ENCODE measurements at regions not wholly inside any gene's neighbourhood (a gene's known extent, or its start where the extent isn't known, plus 50 kb on each side); places are given as distances from the start of the nearest gene placed in this dataset.

DNA sequence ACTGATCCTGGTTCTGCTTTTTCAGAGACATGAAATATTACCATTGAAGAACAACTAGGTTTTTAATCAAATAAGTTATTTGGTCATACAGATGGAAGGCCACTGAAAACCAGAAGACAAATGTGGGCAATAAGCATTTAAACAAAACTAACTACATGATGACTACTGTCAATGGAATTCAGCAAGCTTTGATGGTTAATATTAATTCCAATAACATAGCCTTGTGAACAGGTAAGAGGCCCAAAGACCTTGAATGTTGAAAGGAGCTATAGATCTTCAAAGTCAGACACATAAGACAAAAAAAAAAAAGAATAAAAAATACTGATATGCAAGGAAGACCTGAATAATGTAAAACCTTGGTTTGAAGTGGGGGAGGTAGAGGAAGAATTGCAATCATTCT, 1955.6 kb upstream of the CELF4 start:
- DNase-seq (ENCODE audit: low read depth) = no peak

DNA sequence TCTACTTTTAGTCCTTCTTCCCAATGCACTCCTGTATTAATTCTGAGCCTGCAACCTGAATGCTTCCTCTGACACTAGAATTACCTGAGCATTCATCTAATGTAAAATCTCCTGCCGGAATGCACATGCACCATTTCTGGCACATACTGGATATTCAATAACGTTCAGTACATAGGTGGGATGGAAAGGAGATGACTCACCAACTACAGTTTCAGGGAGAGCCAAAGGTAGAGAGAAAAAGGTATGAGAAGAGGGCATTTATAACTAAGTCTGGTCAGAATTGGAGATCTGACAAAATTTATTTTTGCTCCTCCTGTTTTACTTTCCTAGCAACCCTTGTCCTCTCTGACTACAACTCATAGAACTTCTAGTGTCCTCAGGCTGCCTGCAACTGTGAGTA, 1954.1 kb upstream of the CELF4 start:
- no peak for DNase-seq (ENCODE audit: low read depth)

DNA sequence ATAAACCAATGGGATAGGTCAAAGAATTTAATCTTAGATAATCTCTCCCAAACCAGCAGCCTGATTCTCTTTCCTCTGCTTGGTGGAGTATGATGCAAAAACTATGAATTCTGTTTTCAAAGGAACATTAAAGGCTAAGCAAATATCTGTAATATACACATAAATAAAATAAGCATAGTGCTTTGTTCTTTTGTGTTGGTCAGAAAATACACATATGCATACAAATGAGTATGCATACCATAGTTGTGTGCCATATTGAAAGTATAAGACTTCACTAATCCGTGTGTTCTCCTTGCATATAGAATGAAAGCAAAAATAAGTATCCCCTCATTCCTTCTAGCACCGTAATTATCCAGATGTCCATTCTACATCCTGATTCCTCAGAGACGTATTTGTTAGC, 1949.7 kb upstream of the CELF4 start:
- no peak for DNase-seq (ENCODE audit: low read depth)

DNA sequence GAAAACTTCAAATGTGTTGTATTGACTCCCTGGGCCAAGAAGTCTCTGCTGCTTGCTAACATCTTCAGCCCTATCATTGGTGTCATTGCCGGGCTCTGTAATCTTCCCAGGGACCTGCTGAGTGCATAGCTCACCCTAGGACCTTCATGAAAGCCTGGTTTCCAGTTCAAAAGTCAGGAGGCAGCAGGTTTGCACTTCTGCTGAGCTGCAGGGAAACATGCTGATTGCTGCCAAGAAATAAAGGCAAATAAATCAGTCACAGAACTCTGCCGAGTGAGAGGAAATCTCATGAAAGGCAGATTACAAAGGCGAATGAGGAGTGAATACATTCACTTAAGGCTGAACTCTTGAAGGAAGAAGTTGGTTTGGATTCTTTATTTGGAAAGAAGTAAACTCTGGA, 1947.6 kb upstream of the CELF4 start:
- DNase-seq (ENCODE audit: low read depth) = no peak

DNA sequence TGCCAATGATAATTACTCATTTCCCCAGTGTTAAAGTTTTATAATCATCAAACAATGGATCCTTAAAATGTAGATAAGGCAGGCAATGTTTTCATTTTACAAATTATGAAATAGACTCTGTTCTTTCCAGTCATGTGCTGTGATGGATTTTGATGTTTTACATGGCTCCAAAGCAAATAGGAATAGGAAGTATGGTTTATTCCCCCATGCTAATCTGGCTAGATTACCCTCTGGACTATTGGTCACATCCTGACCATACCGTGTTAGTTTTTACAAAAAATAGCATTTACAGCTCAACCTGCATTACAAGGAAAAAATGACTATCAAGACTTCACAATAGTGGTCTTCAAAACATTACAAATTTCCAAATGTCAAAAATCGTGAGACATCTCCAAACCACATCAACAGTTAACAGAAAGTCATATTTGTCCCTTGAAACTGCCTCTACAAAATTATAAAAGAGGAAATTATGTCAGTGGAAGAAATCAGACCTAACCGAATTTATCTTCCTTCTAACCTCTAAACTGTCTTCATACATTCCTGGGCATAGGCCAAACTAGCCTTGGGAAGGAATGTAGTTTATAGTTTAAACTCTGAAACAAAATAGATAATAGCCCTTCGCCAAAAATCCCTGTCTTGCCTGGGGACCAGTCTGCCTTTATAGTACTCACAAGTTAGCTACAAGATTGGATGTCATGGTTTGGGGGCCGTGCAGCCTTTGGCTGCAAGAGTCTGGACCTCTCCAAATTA, 1941.2 kb upstream of the CELF4 start:
- no peak for DNase-seq (ENCODE audit: low read depth)

DNA sequence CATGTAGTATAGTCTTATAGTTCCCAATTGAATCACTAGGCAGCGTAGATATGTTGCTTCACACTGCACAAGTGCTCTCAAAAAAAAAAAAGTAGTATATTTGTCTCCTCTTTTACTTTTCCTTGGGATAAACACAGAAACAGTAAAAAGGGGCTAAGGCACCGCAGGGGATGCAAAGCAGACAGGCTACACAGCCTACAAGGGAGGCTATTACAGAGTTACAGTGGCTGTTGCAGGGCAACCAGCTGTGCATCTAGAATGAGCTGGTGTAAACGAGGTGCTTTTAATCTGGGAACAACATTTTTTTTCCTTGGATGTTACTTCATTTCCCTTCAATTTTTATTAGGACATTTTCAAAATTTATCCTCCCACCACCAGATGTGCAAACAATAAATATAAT, 1934.7 kb upstream of the CELF4 start:
- no peak for DNase-seq (ENCODE audit: low read depth)

DNA sequence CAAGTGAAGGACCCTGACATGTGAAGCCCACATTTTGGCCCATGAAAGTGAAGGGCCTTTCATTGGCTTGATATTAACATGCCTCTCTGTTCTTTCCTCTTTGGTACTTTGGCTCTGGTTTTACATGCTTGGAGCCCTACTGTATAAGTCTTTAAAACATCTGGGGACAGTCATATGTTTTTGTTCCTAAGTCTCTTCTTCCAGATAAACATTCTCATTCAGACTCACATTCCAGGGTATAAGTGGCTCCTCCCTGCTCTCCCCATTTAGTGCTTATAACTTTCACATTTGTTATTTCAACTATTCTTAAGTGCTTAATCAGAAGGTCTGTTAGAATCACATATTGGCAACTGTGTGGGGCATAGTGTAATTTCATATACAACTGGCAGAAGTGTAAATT, 1932.2 kb upstream of the CELF4 start:
- no peak for DNase-seq (ENCODE audit: low read depth)

DNA sequence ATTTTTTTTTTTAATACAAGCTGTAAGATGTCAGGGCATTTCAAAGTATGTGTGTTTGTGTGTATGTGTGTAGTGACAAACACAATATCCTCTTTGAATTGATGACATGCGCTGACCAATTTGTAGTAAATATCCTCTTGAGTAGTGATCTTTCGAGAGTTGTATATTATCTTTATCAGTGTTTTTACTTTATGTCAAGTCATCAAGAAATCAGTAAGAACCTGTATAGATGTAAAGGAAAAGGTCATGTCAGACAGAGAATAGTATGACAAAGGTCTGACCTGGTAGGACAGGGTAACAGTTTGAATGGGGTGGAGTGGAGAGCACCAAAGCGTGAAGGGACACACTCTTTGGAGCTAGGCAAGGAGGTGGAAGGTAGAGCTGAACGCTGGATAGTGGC, 1931.4 kb upstream of the CELF4 start:
- no peak for DNase-seq (ENCODE audit: low read depth)

DNA sequence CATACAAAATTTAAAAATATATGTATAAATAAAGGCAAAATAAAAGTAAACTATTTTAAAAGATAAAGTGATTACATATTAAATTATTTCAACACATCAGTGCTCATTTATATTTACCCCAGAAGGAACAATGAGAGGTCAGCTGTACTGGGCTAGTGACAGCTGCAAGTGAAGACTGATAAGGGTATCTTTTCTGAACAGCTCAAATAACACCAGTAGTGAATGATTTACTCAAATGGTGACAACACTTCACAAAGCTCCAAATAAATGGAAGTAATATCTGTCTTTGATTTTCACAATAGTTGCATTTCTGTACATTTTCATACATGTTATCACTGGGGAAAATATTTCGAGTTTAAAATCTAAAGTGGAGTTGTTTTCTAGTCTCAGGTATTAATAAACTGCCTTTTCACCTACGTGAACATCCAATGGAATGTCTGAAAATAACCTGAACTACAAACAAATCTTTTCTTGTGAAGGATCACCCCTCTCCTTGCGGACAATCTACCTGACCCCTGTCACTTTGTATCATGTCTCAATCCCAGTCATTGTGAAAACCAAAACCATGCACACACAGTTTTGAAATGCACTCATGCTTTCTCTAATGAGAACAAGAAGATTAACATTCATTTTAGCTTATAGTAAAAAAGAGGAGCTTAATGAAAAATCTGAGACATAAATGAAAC, 1928.8 kb upstream of the CELF4 start:
- no peak for DNase-seq (ENCODE audit: low read depth)

DNA sequence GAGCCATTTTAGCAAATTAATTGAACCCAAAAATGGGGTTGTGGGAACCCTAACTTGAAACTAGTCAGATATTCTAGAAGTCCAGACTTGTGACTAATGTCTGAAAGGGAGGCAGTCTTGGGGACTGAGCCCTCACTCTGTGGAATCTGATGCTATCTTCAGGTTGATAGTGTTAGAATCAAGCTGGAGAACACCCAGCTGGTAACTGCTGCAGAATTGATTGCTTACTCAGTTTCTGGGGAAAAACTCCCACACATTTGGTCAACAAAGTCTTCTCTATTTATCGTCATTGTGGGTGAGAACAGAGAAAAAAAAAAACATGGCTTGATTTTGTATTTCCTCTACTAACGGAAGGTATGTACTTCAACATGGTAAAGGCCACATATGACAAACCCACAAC, 1925.8 kb upstream of the CELF4 start:
- DNase-seq (ENCODE audit: low read depth) = no peak

DNA sequence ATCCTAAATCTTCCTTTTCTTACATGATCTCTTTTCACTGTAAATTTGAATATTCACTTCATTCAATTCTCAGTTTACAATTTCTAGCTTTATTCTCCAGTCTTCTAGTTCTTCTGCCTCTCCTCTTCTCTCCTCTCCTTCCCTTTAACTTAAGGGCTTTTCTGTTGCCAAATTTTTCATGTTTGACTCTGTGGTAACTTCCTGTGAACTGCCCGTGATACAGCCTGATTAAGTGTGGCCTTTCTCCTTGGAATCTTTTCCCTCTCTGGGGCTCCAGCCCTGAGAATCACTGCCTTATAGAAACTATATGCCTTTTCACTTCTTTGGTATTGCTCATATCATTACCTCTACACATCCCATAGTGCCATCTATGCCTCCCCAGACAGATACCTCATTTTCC, 1923.8 kb upstream of the CELF4 start:
- DNase-seq (ENCODE audit: low read depth) = no peak

DNA sequence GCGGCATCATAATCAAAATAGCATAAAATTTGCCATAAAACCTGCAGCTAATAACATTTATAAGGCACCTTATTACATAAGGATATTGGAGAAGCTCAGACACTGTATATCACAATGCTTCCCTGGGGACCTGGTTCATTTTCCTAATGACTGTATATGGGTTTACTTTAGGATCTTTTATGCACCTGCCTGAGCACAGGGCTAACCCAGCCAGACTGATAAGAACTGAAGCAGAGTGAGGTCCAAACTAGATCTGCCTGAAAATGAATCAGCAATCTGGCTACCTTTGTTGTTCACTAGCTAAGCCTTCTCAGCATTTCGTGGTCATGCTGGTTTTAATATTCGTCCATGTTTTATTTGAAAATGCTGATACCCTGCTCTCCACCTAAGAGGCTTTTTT, 1922.3 kb upstream of the CELF4 start:
- DNase-seq (ENCODE audit: low read depth) = no peak

DNA sequence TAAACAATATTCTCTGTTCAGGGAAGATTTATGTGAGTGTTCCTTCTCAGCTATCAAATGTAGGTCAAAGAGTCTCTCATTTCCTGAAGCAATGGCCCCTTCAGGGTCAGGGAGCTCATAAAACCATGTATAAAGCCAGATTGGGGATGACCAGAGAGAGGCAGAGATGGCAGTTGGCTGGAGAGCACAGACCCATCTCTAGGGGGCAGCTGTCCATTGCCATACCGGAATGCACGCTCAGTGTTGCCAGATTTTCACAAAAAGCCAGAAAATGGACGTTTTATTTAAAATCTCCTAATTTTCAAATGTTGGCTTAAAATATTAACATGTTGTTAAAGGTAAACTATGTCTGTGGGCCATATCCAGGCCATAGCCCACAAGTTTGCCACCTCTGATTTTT, 1920.7 kb upstream of the CELF4 start:
- no peak for DNase-seq (ENCODE audit: low read depth)

DNA sequence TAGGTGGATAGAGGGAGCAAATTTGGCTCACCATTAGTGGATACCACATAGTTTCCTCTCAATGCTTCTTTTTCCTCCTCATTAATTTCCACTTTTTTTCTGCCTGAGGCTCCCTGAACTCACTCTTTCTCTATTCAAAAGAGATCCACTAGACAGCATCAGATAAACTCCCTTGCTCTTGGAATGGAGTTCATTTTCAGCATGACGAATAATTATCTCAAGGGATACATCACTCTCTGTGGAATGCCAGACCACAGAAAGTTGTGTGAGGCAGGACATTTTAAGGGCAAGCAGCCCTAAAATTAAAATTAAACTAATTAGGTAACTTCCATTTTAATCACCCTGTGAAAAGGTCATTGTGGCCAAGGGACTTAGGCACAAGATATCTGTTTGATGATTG, 1920.1 kb upstream of the CELF4 start:
- DNase-seq (ENCODE audit: low read depth) = no peak

DNA sequence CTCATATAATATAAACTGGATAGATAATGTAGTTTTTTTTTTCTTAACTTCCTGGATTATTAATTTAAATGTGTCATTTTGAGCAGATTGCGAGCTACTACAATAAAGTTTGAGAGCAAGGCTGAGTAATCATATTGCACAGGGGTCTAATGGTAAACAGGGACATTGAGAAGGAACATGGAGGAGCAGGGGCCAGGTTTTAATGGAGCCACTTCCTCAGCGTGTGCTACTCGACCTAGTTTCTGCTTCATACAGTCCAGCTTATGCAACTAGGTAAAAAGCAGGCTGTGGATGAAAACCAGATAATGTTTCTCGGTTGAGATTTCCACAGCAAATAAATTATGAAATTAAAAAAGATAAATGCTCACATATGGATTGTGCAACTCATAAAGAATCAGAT, 1915.7 kb upstream of the CELF4 start:
- DNase-seq (ENCODE audit: low read depth) = no peak

DNA sequence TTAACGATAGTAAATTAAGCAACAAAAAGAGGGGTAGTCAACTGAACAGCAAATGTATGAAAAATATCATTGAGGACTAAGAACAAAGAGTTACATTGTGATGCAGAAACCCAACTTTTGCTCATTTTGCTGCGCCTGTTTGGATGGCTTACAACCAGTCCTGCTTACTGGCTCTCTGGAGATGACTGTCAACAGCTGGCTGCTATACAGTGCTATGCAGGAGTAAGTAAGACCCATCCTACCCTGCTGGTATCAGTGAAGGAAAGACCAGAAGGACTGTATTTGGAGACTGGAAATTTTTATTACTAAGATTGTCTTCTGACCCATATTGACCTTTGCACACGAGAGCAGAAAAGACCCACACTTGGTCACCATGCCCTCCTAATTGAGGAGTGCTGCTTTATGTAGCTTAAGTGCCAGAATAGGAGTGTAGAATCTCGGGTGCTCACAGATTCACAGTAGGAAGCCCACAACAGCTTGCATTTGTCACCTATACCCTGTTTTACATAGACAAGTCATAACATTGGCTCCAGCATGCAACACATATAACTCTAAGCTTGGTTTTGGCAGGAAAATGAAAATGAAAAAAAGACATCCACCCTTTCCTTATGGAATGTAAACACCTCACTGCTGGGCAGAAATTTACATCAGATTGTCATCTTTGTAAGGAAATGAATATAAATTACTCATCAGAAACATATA, 1915.0 kb upstream of the CELF4 start:
- DNase-seq (ENCODE audit: low read depth) = no peak

DNA sequence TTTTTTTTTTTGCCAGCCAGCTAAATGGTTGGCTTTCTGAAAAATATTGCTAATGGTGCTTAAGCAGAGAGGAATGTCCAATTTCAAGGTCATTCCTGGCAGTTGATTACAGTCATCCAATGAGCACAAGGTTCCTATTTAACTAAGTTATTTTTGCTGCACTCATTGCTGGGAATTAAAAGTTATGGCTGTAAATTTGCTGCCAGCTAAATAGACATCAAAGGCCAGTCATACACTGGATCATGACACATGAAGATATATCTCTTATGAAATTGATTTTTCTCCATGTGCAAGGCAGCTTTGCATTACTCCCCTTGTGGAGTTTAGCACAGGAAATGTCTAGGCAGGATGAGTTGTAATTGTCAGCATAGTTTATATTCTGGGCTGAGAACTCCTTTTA, 1898.4 kb upstream of the CELF4 start:
- no peak for DNase-seq (ENCODE audit: low read depth)

DNA sequence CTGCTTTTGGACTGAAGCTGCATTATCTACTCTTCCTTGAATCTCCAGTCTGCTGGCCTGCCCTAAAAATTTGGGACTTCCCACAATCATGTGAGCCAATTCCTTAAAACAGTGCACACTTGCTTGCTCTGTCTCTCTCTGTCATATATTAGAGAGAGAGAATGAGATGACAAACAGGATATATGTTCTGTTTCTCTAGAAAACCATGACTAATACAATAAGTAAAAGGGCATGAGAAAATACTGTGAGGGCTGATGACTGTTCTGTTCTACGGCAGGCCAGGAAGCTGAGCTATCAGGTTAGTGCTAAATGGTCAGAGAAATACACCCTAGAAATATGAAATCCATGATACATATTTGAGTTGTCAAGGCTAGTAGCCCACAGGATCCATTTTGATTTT, 1896.8 kb upstream of the CELF4 start:
- DNase-seq (ENCODE audit: low read depth) = no peak

DNA sequence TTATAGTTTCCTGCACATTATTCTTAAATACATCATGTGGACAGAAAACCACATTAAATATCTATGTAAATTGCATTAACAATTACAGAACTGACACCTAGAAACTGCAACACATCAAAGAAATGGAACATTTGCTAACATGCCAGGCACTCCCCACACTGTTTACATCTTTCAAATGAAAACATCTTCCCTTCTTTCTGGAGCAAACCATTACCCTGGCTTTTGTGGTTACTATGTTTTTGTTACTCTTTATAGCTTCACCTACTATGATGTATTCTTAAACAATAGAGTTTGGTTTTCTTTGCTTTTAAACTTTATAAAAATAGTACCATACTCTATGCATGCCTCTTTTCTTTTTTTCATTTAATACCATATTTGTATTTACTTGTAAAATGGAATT, 1894.5 kb upstream of the CELF4 start:
- no peak for DNase-seq (ENCODE audit: low read depth)

DNA sequence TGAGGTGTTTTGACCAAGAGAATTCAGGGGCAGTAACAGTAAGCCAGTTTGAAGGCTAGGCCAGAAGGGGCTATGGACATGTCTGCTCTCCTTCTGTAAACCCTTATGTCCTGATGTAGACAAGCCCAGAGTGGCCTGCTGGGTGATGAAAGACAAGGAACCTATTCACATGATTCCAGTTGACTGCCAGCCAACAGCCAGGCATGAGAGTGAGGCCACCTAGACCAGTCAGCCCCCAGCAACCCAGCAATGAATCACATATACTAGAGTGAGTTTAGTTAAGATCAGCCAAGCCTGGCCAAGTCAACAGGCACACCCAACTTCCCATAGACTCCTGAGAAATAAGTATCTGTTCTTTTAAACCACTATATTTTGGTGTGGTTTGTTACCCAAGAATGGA, 1889.7 kb upstream of the CELF4 start:
- no peak for DNase-seq (ENCODE audit: low read depth)

DNA sequence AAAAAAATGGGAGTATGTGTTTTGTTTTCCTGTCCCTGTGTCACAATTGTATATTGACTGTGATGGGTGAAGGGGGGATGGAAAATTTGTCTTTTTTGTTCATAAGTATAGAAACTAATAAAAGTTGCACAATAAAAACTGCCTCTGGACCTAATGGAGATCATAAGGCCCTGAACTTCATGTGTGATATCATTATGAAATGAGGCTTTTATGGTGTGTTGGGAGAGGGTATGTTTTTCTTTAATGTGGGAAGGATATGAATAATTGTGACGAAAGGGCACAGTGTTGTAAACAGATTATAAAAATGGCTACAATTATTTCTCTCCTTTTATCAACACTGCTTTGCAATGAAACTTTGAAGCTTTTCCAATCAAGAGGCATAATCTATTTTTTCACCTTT, 1889.3 kb upstream of the CELF4 start:
- no peak for DNase-seq (ENCODE audit: low read depth)

DNA sequence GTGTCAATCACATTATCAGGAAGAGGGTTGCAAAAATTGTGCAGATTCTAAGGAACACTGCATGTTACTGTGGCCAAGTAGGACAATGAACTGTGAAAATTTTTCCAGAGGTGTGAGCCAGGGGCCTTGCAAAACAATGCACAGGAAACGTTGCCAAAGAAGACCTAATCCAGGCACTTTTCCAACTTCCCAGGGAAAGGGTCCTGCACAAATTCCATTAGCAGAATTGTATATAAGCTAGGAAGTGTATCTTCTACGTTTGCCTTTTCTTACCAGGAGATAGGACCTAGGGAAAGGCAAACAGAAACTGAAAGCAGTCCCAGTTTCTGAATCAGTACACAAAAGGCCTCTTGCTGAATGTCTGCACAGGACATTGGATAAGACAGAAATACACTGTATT, 1888.3 kb upstream of the CELF4 start:
- no peak for DNase-seq (ENCODE audit: low read depth)

DNA sequence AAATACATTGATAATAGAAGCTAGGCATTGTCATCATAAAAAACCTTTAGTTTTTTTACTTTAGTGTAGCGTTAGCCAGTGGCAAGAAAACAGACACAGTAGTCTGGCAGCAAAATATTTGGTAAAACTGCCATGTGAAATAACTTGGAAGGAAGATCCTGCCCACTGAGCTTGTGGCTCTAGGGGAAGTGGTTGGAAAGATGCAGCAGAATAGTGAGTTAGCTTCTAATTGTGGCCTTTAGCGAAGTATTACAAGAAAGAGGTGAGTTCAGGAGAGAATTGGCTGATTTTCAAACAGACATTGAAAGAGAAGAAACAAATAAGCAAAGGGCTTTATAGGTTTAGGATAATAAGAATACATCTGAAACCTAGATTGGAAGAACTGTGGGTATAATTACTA, 1887.8 kb upstream of the CELF4 start:
- DNase-seq (ENCODE audit: low read depth) = no peak

DNA sequence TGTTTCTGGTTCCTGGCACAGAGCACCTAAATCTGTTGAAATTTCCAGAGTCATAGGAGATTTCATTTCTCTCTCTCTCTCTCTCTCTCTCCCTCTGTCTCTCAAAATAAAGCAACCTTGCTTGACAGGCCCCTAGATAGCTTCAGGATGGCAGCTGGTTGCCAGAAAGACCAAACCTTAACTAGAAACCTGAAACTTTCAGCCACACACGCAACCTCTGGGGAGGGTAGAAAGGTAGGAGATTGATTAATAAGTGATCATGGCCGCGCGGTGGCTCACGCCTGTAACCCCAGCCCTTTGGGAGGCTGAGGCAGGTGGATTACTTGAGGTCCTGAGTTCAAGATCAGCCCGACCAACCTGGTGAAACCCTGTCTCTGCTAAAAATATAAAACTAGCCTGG, 1885.4 kb upstream of the CELF4 start:
- DNase-seq (ENCODE audit: low read depth) = no peak
